NCI-H774 (cell line): ENCODE measurements at regions not wholly inside any gene's neighbourhood (a gene's known extent, or its start where the extent isn't known, plus 50 kb on each side); places are given as distances from the start of the nearest gene placed in this dataset.

Experiments
- DNase-seq: peaks from one replicate; lab custom pipeline; 2025; lab: John Stamatoyannopoulos, UW

GRCh38 chr4:98758182-98758581 lies 99.8 kb upstream of the TSPAN5 start:
- no peak for DNase-seq

GRCh38 chr4:98754736-98755135 lies 96.3 kb upstream of the TSPAN5 start:
- no peak for DNase-seq

GRCh38 chr4:98749206-98749605 lies 90.8 kb upstream of the TSPAN5 start:
- DNase-seq = no peak

- DNase-seq = no peak
Observed at GRCh38 chr4:98748609-98749008, 90.2 kb upstream of the TSPAN5 start.

GRCh38 chr4:98747393-98748091 lies 89.1 kb upstream of the TSPAN5 start:
- DNase-seq = no peak

GRCh38 chr4:98746936-98747335 lies 88.5 kb upstream of the TSPAN5 start:
- DNase-seq = no peak

GRCh38 chr4:98746530-98746929 lies 88.1 kb upstream of the TSPAN5 start:
- DNase-seq = no peak

- no peak for DNase-seq
Observed at GRCh38 chr4:98745366-98745765, 87.0 kb upstream of the TSPAN5 start.

GRCh38 chr4:98744372-98745150 lies 86.2 kb upstream of the TSPAN5 start:
- no peak for DNase-seq

- DNase-seq = no peak
Observed at GRCh38 chr4:98741952-98742351, 83.5 kb upstream of the TSPAN5 start.

GRCh38 chr4:98739751-98740150 lies 81.3 kb upstream of the TSPAN5 start:
- no peak for DNase-seq

GRCh38 chr4:98733601-98734000 lies 75.2 kb upstream of the TSPAN5 start:
- DNase-seq = no peak

- DNase-seq = no peak
Observed at GRCh38 chr4:98728871-98729270, 70.5 kb upstream of the TSPAN5 start.

GRCh38 chr4:98728433-98728832 lies 70.0 kb upstream of the TSPAN5 start:
- no peak for DNase-seq

- DNase-seq = no peak
Observed at GRCh38 chr4:98722000-98722399, 63.6 kb upstream of the TSPAN5 start.

GRCh38 chr4:98720871-98721480 lies 62.6 kb upstream of the TSPAN5 start:
- no peak for DNase-seq

- DNase-seq = no peak
Observed at GRCh38 chr4:98716796-98717195, 58.4 kb upstream of the TSPAN5 start.

- no peak for DNase-seq
Observed at GRCh38 chr4:98712607-98713006, 54.2 kb upstream of the TSPAN5 start.

- DNase-seq = no peak
Observed at GRCh38 chr4:98711526-98711925, 53.1 kb upstream of the TSPAN5 start.

- no peak for DNase-seq
Observed at GRCh38 chr4:98710831-98711230, 52.4 kb upstream of the TSPAN5 start.
